Ovary (tissue), 7 donors: ENCODE measurements at regions not wholly inside any gene's neighbourhood (a gene's known extent, or its start where the extent isn't known, plus 50 kb on each side); places are given as distances from the start of the nearest gene placed in this dataset.

ENCODE experiments used
- DNase-seq, 5 donors: peaks; one replicate each; pipeline ENCODE4 v3.0.0-alpha.2; 2019 to 2020
- H3K27ac ChIP-seq, 2 donors: fragments of 200-600 bp; one replicate each; pipeline versions ENCODE4 v1.5.1 to v1.8.0; 2019 to 2022
- H3K27me3 ChIP-seq: fragments of 200-600 bp; one replicate; pipeline ENCODE4 v1.8.0; 2022
- H3K36me3 ChIP-seq: fragments of 200-600 bp; sonication (generic); one replicate; pipeline ENCODE4 v1.5.1; 2019
- H3K4me1 ChIP-seq: one replicate; pipeline ENCODE4 v1.8.1; 2013; ENCODE audit warnings: mild to moderate bottlenecking, moderate library complexity; ENCODE audit not compliant: insufficient read depth
- H3K4me3 ChIP-seq: fragments of 200-600 bp; sonication (generic); one replicate; pipeline ENCODE4 v1.5.1; 2017
- H3K9me3 ChIP-seq, 2 donors: fragments of 200-600 bp in 1 of 2; sonication (generic) in 1 of 2; one replicate each; pipeline versions ENCODE4 v1.5.1 to v1.8.1; 2013 to 2019; ENCODE audit warnings: mild to moderate bottlenecking in 1 of 2, moderate library complexity in 1 of 2
- CTCF ChIP-seq, 3 donors: fragments of 450-650 bp in 2 of 3; fragments of 200-600 bp in 1 of 3; IDR thresholded peaks; one replicate each; pipeline versions ENCODE4 v1.5.1 to v1.8.0; 2016 to 2022; ENCODE audit warnings: antibody characterized with exemption in 3 of 3, mild to moderate bottlenecking in 1 of 3
- EP300 ChIP-seq: sonication (generic); formaldehyde crosslinking; IDR thresholded peaks from one replicate; pipeline ENCODE4 v1.6.1; 2017; ENCODE audit warnings: antibody characterized with exemption
- POLR2A ChIP-seq: fragments of 450-650 bp; IDR thresholded peaks from one replicate; pipeline ENCODE4 v1.6.1; 2017; ENCODE audit warnings: antibody characterized with exemption, mild to moderate bottlenecking, moderate library complexity
- WGBS, 3 donors: extraction: QIAGEN DNeasy Blood & Tissue Kit in 1 of 3; methylation state at CpG; one replicate each; pipeline versions ENCODE4 v1.1.5 to v1.1.7; 2013 to 2017; 5-methylcytosine and 5-hydroxymethylcytosine counted together
- intact Hi-C, 4 donors: fragments of 100-400 bp; cut with DNase I; formaldehyde crosslinking; loops; one replicate each; pipeline versions ENCODE4 v1.11.0 to v1.15.1; 2022 to 2023
- donor health status: DM: no; HTN: no; CAD: no; lungs with moderate emphysema.
- donor health status: DM: no; HTN: no; CAD: no.
- donor health status: Bipolar disorder and iron deficiency.
- donor health status: DM: no; HTN: no; CAD: no.
- donor health status: DM: yes; HTN: yes; CAD: no.

GRCh38 chr13:61149331-61149730, 266.3 kb downstream of the PCDH20 start:
- no peak for TF ChIP-seq POLR2A
- TF ChIP-seq CTCF (IDR thresholded peaks at IDR 0.05) = no peak
- H3K9me3 ChIP-seq = no peaks in the 10 kb centered on the region

GRCh38 chr13:61148691-61149315, 266.8 kb downstream of the PCDH20 start:
- Histone ChIP-seq H3K36me3 (no peaks in the 10 kb centered on the region), H3K27ac (no peak overlapping the region), H3K4me3 (no peak overlapping the region), H3K27me3 (peaks cover 2% of the 10 kb centered on the region), H3K9me3 (no peaks in the 10 kb centered on the region), H3K4me1 (no peaks in the 10 kb centered on the region)
- WGBS, 3 donors = 52 to 54% (median 53%) methylated on average over 6 of the region's 6 CpGs
- TF ChIP-seq CTCF (IDR thresholded peaks at IDR 0.05) (no peak), POLR2A (no peak), EP300 (no peak)
- intact Hi-C loops = no loop called here
- no peak for DNase-seq

More at GRCh38 chr13:61149331-61149730, 266.3 kb downstream of the PCDH20 start:
- intact Hi-C loops = no loop called here
- Histone ChIP-seq H3K4me3 (no peak overlapping the region), H3K27ac (no peak overlapping the region), H3K27me3 (peaks cover 2% of the 10 kb centered on the region), H3K4me1 (no peaks in the 10 kb centered on the region), H3K36me3 (no peaks in the 10 kb centered on the region)
- no peak for DNase-seq

GRCh38 chr13:61148211-61148610, 267.4 kb downstream of the PCDH20 start:
- 43 to 69% (median 53%) methylated on average over 1 of the region's 1 CpG for WGBS, 3 donors
- no peaks in the 10 kb centered on the region for H3K4me1 ChIP-seq
- H3K27me3 ChIP-seq = peaks cover 2% of the 10 kb centered on the region
- H3K27ac ChIP-seq = no peak overlapping the region
- no peak for DNase-seq
- no peak overlapping the region for H3K4me3 ChIP-seq
- intact Hi-C loops = no loop called here
- no peaks in the 10 kb centered on the region for H3K36me3 ChIP-seq
- H3K9me3 ChIP-seq = no peaks in the 10 kb centered on the region
- TF ChIP-seq POLR2A (no peak), CTCF (IDR thresholded peaks at IDR 0.05) (no peak), EP300 (no peak)

GRCh38 chr13:61146571-61146970, 269.1 kb downstream of the PCDH20 start:
- Histone ChIP-seq H3K27me3 (no peaks in the 10 kb centered on the region), H3K4me3 (no peak overlapping the region), H3K4me1 (no peaks in the 10 kb centered on the region), H3K36me3 (no peaks in the 10 kb centered on the region), H3K9me3 (no peaks in the 10 kb centered on the region), H3K27ac (no peak overlapping the region)
- no peak for DNase-seq
- intact Hi-C loops = no loop called here
- 66 to 78% (median 73%) methylated on average over 1 of the region's 1 CpG for WGBS, 3 donors
- no peak for TF ChIP-seq EP300

GRCh38 chr13:61146158-61146557, 269.5 kb downstream of the PCDH20 start:
- Histone ChIP-seq H3K9me3 (no peaks in the 10 kb centered on the region), H3K27ac (no peak overlapping the region), H3K36me3 (no peaks in the 10 kb centered on the region), H3K4me1 (no peaks in the 10 kb centered on the region), H3K4me3 (no peak overlapping the region), H3K27me3 (no peaks in the 10 kb centered on the region)
- TF ChIP-seq EP300 (no peak), POLR2A (no peak), CTCF (IDR thresholded peaks at IDR 0.05) (no peak)
- no peak for DNase-seq
- WGBS, 3 donors = 80 to 85% (median 85%) methylated on average over 4 of the region's 4 CpGs
- intact Hi-C loops = no loop called here
